GM12875 (cell line): ENCODE measurements at regions not wholly inside any gene's neighbourhood (a gene's known extent, or its start where the extent isn't known, plus 50 kb on each side); places are given as distances from the start of the nearest gene placed in this dataset.

Experiments used
- H3K4me3 ChIP-seq: one replicate; pipeline ENCODE4 v1.5.1; 2011; ENCODE audit warnings: low read depth, low read length, control low read depth
- TF ChIP-seq, protein P1 (sequence below): IDR thresholded peaks from 2 replicates; pipeline ENCODE4 v1.5.1; 2011; ENCODE audit warnings: low read depth, mild to moderate bottlenecking, control low read depth, inconsistent platforms, low read length, moderate library complexity, borderline replicate concordance; ENCODE audit not compliant: insufficient read depth

DNA sequence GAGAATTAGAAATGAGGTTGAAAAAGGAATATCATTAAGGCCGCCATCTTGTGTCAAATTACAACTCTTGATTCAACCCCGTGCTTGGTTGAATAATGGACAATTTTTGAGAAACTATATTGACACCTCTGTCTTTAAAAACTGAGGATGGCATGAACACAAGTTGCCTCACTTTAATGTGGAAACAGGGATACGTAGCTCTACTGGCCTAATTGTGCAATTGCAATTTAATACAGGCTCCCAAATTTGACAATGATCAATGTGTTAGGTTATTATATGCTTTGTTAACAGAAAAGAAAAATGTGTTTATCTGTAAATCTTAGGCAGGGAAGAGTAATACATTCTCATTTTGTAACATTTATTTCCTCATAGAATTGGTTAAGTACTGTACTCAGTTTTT lies 77.1 kb upstream of the MCTP2 start:
- TF ChIP-seq, protein P1, sequence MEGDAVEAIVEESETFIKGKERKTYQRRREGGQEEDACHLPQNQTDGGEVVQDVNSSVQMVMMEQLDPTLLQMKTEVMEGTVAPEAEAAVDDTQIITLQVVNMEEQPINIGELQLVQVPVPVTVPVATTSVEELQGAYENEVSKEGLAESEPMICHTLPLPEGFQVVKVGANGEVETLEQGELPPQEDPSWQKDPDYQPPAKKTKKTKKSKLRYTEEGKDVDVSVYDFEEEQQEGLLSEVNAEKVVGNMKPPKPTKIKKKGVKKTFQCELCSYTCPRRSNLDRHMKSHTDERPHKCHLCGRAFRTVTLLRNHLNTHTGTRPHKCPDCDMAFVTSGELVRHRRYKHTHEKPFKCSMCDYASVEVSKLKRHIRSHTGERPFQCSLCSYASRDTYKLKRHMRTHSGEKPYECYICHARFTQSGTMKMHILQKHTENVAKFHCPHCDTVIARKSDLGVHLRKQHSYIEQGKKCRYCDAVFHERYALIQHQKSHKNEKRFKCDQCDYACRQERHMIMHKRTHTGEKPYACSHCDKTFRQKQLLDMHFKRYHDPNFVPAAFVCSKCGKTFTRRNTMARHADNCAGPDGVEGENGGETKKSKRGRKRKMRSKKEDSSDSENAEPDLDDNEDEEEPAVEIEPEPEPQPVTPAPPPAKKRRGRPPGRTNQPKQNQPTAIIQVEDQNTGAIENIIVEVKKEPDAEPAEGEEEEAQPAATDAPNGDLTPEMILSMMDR, result no peak
- H3K4me3 ChIP-seq, result no peak overlapping the region

DNA sequence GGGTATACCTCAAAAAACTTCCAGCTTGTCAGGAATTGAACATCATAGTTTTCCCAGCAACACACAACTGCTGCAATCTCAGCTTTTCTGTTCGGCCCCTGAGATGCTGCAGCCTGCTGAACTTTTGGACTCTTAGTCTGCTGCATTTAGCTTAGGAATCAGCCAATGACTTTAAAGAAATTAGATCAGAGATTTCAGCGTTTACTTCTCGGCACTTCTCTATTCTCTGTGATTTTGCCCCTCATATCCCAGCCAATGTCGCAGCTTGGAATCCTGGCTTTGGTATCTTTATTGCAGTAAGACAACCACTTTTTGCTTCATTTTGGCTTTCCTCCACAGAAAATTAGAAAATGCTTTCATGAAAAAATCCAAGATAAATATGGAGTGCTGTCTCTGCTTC lies 86.3 kb upstream of the MCTP2 start:
- H3K4me3 ChIP-seq, result no peak overlapping the region
- TF ChIP-seq, protein P1, result no peak

DNA sequence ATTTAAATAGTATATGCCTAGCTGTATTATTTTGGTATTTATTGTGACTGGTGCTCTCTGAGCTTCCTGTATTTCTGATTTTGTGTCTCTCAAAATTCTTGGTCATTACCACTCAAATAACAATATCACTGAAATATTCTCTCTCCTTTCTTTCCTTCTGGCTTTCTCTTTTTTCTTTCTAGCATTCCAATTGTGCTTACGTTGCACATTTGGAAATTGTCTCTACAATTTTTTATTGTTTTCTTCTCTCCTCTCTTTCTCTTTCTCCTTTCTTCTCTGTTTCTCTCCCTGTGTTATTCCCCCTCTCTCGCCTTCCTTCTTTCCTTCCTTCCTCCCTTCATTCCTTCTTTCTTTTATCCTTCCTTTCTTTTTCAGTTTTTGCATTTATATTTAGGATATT lies 89.6 kb upstream of the MCTP2 start:
- H3K4me3 ChIP-seq, result no peak overlapping the region
- TF ChIP-seq, protein P1, result no peak

DNA sequence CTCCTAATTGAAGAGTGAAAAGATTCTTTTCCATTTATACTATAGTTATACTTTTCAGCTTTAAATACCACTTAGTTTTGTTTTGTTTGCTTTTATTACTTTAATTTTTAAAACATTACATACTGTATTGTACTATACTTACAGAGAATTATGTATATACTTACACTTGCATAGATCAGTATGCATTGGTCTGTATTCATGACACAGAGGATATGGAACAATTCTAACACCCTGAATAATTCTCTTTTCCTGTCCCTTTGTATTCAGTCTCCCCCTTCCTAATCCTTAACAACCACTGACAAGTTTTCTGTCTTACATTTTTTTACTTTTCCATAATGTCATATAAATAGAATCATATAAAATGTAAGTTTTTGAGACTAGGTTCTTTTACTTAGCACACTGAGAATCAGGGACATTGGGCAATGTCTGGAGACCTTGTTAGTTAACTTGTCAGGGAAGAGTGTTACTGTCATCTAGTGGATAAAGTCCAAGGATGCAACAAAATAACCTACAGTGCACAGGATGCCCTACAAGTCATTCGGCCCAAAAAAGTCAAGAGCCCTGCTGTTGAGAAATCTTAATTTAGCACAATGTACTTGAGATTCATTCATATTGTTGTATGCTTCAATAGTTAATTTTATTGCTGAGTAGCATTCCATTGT lies 95.7 kb upstream of the MCTP2 start:
- TF ChIP-seq, protein P1, result no peak
- no peak overlapping the region for H3K4me3 ChIP-seq

DNA sequence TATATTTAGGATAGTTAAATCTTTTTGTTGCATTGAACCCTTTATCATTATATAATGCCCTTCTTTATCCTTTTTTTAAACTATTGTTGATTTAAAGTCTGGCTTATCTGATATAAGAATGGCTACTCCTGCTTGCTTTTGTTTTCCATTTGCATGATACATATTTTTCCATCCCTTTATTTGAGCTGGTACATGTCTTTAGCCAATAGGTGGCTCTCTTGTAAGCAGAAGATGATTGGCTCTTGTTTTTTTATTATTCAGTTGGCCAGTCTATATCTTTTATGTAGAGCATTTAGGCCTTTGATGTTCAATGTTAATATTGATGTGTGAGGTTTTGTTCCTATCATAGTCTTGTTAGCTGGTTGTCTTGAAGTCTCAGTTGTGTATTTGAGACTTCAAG lies 99.5 kb upstream of the MCTP2 start:
- TF ChIP-seq, protein P1, result no peak
- no peak overlapping the region for H3K4me3 ChIP-seq

DNA sequence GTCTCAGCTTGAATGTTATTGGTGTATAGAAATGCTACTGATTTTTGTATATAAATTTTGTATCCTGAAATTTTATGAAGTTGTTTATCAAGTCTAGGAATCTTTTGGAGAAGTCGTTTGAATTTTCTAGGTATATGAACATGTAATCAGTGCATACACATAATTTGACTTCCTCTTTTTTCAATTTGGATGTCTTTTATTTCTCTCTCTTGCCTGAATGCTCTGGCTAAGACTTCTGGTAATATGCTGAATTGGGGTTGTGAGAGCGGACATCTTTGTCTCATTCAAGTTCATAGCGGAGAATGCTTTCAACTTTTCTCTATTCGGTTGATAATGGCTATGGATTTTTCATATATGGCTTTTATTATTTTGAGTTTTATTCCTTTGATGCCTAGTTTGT lies 100.9 kb upstream of the MCTP2 start:
- TF ChIP-seq, protein P1, result no peak
- no peak overlapping the region for H3K4me3 ChIP-seq

DNA sequence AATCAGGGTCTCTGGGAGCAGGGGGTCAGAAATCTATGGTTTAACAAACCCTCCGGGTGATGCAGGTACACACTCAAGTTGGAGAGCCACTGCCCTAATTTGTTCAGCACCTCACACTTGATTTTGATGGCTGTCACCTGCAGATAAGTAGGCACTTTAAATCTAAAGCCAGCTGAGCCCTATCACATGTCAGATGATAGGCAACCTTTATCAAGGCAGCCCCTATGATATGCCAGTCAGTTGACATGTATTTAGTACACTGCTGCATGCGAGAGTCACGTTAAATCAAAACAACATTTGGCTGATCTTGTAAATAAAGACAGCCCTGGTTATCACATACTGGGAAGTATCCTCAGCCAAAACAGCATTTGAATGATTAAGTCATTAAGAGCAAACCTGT lies 104.4 kb upstream of the MCTP2 start:
- no peak overlapping the region for H3K4me3 ChIP-seq
- TF ChIP-seq, protein P1, result no peak
